ENCODE measurements at regions not wholly inside any gene's neighbourhood (a gene's known extent, or its start where the extent isn't known, plus 50 kb on each side); places are given as distances from the start of the nearest gene placed in this dataset.

- TF ChIP-seq CTCF (conservative IDR thresholded peaks at IDR 0.05; ENCODE audit: low read length), result no peak
- no peak for TF ChIP-seq EZH2phosphoT487 (IDR thresholded peaks at IDR 0.05; ENCODE audit: borderline replicate concordance, low read depth, low read length)
Measured at GRCh38 chr6:16993396-16993795, 108.5 kb upstream of the STMND1 start.
